GM12874 (cell line): ENCODE measurements at regions not wholly inside any gene's neighbourhood (a gene's known extent, or its start where the extent isn't known, plus 50 kb on each side); places are given as distances from the start of the nearest gene placed in this dataset.

ENCODE experiments used
- TF ChIP-seq, protein P1 (sequence below): IDR thresholded peaks from 2 replicates; pipeline ENCODE4 v1.5.1; 2011; ENCODE audit warnings: low read depth, mild to moderate bottlenecking, control low read depth, low read length, moderate library complexity; ENCODE audit not compliant: insufficient read depth

DNA sequence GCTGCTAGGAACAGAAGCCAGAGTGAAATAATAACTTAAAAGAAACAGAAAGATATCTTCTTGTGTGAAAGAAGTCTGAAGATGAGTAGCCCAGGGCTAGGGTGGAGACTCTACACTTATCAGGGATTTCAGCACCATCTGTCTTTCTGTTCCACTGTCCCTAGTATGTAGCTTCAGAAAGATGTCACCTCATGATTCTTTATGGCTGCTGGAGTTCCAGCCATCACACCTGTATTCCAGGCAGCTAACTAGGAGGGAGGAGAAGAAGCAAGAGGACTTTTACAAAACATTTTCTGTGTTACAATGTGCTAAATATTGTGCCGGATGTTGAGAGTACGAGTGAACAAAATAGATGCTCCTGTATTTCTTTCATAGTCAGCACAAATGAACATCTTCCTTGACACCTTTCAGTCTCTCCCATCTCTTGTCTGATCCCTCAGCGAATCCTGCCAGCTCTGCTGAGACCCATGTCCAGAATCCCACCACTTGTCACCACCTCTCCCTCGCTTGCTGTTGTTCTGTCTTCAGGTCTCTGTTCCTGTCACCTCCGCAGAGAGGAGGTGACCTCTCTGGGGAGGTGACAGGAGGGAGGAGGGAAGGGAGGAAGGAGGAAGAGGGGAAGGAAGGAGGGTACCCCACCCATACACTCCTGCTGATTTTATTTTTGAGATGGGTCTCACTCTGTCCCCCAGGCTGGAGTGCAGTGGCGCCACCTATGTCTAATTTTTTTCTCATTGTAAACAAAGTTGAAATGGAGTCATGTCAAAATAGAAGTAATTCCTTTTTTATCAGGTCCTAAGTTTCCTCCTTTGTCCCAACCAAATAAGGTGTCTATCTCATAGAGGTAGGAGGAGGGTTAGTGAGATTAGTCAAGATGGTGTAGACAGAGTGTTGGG lies 188.9 kb downstream of the TFAP2C start:
- TF ChIP-seq, protein P1, sequence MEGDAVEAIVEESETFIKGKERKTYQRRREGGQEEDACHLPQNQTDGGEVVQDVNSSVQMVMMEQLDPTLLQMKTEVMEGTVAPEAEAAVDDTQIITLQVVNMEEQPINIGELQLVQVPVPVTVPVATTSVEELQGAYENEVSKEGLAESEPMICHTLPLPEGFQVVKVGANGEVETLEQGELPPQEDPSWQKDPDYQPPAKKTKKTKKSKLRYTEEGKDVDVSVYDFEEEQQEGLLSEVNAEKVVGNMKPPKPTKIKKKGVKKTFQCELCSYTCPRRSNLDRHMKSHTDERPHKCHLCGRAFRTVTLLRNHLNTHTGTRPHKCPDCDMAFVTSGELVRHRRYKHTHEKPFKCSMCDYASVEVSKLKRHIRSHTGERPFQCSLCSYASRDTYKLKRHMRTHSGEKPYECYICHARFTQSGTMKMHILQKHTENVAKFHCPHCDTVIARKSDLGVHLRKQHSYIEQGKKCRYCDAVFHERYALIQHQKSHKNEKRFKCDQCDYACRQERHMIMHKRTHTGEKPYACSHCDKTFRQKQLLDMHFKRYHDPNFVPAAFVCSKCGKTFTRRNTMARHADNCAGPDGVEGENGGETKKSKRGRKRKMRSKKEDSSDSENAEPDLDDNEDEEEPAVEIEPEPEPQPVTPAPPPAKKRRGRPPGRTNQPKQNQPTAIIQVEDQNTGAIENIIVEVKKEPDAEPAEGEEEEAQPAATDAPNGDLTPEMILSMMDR: no peak

DNA sequence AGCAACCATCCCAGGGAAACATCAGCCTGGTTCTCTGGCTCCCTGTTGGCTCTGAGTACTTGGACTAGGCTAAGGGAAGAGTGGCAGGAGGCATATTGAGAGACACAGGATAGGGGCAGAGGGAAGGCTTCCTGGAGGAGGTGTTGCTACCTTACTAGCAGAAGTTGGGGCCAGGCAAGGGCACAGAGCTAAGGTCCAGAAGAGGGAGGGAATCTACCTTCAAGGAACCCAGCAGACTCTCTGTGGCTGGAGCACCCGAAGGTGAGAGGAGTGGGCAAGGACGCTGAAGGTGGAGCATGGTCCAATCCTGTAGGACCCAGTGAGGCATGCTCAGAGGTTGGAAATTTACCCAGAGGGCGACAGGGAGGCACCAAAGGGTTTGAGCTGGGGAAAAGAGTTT lies 191.9 kb downstream of the TFAP2C start:
- TF ChIP-seq, protein P1: no peak

DNA sequence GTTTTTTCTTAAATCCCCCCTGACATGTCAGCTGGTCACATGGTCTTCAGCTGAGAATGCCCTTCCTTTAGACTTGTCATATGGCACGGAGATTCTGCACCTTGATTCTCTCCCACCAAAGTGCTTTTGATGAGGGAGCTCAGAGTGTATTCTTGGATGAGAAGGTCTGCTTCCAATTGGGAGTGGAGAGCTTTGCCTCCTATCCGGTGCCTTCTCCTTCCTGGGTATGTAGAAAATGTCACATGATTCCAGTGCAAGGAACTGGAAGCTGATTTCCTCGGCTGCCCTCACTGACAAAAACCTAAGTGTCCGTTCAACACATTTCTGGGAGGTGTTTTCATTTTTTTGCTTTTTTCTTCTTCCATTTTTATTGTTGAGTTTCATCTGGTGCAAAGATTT lies 197.2 kb downstream of the TFAP2C start:
- TF ChIP-seq, protein P1: no peak

DNA sequence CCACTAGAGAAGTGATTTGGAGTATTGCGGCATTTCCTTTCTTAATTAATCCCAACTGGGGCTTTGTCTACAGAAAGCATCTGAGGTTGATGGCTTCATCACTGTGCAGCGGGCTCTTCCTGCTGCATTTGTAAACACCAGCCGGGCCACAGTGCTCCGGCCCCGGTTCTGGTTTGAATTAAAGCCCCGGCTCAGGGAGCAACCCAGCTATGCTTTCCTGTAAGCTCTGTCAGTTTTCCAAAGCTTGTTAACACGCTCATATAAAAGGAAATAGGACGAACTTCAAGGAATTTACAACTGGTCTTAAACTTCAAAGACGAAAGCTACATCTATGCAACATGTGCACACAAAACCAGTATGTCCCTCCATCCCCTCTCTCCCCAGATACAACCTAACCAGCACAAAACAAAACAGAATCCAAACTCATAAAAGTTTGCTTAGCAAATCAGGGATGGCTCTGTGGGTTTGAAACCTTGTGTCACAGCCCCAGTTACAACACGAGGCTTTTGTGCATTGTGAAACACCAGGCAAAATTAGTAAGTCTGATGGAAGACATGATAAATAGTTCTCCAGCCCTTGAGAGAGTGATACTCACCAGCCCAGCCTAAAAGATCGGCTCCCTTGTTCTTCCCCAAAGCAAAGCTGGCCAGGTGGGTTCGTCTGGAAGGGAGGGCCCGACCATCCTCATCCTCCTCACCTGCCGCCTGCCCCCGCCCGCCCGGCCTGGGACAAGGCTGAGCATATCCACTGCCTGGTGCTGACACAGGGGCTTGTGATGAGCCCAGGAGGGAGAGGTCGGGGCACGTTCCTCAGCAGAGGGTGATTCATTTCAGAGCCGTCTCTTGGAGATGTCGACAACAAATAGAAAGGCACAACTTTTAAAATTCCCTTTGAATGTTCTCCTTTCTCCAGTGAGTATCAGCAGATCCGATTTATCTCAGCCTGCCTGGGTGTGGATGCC lies 197.9 kb downstream of the TFAP2C start:
- TF ChIP-seq, protein P1: no peak

DNA sequence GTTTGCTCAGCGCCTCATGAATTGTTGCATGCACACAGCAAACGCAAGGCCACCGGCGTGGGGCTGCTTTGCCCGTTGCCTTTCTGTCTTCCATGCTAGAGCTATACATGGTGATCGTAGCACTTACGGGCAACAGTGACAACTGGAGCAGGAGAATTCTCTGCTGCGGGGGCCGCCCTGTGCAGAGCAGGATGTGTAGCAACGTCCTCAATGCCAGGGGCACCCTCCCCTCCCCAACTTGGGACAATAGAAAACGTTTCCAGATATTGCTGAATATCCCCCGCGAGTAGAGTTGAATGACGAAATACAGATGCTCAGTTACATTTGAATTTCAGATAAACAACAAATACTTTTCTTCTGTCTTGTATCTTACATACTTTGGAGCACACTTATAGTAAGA lies 198.7 kb downstream of the TFAP2C start:
- TF ChIP-seq, protein P1: no peak

DNA sequence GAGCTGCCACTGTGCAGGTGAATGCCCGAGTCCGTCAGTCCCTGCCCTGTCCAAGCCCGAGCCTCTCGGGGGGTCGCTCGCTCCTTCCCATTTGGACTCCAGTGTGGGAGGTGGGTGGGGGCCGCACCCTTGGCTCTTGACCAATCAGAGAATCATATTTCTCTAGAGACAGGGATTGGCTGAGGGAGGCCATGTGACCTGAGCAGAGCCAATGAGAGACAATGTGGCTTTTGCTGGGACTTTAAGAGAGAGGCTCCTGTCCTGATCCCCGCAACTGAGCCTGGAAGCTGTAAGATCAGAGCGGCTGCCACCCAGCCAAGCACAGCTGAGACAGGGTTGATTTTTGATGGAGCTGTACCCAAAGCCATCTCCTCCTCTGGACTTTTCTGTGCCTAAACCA lies 199.3 kb downstream of the TFAP2C start:
- TF ChIP-seq, protein P1: no peak

DNA sequence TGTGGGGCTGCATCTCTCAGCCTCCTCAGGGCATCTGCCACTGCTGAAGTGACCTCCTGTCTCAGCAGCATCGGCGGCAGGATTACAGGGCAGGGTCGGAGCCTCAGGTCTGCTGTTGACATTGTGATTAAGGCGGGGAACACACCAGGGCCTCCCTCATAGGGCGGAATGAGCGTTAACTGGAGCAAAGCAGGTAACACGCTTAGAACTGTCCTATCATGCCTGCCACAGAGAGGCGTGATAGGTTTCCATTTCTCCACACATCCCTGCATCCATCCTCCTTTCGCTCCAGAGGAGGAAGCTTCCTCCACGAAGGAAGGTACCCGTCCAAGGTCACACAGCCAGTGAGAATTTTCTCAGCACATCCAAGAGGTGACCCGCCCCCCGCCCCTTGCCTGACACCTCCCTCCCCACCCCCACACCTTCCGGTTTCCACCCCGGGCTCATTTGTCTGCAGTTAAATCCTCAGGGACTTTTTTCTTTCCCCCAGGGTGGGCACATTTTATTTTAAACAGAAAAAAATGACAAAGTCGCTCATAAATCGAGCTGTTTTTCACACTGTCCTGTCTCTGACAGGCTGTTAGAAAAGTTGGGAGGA lies 200.8 kb downstream of the TFAP2C start:
- TF ChIP-seq, protein P1: no peak
